ENCODE measurements at regions not wholly inside any gene's neighbourhood (a gene's known extent, or its start where the extent isn't known, plus 50 kb on each side); places are given as distances from the start of the nearest gene placed in this dataset.

DNA sequence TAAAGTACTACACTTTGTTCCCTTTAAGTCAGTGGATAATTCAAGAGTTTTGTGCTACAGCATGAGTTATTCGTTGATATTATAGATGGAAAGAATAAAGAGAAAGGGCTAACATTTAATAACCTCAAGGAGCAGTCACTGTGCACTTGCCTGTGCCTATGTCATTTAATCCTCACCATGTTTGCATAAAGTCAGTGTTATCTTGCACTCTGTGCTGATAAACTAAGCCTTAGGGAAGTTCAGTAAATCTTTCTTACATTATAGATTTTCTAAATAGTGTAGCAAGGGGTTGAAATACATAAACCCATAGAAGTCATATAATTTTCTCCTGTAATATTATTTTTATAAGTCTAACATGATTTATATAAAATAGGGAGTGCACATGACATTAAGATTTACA lies 103.1 kb downstream of the TMEM26 start:
- TF ChIP-seq, protein P1, sequence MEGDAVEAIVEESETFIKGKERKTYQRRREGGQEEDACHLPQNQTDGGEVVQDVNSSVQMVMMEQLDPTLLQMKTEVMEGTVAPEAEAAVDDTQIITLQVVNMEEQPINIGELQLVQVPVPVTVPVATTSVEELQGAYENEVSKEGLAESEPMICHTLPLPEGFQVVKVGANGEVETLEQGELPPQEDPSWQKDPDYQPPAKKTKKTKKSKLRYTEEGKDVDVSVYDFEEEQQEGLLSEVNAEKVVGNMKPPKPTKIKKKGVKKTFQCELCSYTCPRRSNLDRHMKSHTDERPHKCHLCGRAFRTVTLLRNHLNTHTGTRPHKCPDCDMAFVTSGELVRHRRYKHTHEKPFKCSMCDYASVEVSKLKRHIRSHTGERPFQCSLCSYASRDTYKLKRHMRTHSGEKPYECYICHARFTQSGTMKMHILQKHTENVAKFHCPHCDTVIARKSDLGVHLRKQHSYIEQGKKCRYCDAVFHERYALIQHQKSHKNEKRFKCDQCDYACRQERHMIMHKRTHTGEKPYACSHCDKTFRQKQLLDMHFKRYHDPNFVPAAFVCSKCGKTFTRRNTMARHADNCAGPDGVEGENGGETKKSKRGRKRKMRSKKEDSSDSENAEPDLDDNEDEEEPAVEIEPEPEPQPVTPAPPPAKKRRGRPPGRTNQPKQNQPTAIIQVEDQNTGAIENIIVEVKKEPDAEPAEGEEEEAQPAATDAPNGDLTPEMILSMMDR (conservative IDR thresholded peaks at IDR 0.05): no peak
- no peak for TF ChIP-seq ZFX (IDR thresholded peaks at IDR 0.05)
